GM12878 (cell line): ENCODE measurements at regions not wholly inside any gene's neighbourhood (a gene's known extent, or its start where the extent isn't known, plus 50 kb on each side); places are given as distances from the start of the nearest gene placed in this dataset.

ENCODE experiments used
- ATAC-seq: fragments of 200-7000 bp; cut with Tn5 transposase; 3 replicates; pipeline ENCODE4 v1.9.1; 2020; ENCODE audit warnings: mild to moderate bottlenecking, moderate library complexity
- BruUV-seq: library from RNA; stranded (reverse); fragments of 400-500 nt; replicated peaks from 2 replicates; lab custom pipeline; 2021; lab: Mats Ljungman, UMichigan
- CTCF ChIA-PET: fragments of 300-600 bp; sonication (Branson Sonifier 250); formaldehyde crosslinking; extraction: SDS; loops from one replicate; lab custom pipeline; 2021; ENCODE audit warnings: inconsistent platforms; lab: Yijun Ruan, JAX
- POLR2A ChIA-PET: fragments of 350-600 bp; formaldehyde crosslinking; extraction: SDS; loops from one replicate; lab custom pipeline; 2021; ENCODE audit warnings: inconsistent platforms; lab: Charles Lee
- RAD21 ChIA-PET: fragments of 300-600 bp; sonication (Branson Sonifier 250); formaldehyde crosslinking; loops from one replicate; lab custom pipeline; 2023; ENCODE audit warnings: antibody characterized with exemption; ENCODE audit not compliant: unreplicated experiment; lab: Charles Lee
- SMC1A ChIA-PET: fragments of 300-600 bp; sonication (Branson Sonifier 250); formaldehyde crosslinking; loops from one replicate; lab custom pipeline; 2023; ENCODE audit not compliant: unreplicated experiment, uncharacterized antibody; lab: Charles Lee
- DNase-seq: peaks from one replicate; pipeline ENCODE4 v3.0.0-alpha.2; 2011; ENCODE audit warnings: low read depth, low spot score
- FAIRE-seq: peaks from 3 replicates; lab custom pipeline; 2011; peaks lifted over from hg19 to GRCh38; lab: Jason Lieb, UNC
- H2AFZ ChIP-seq: 2 replicates; pipeline ENCODE4 v1.6.0; 2011; ENCODE audit warnings: low read depth, low read length, control low read depth; ENCODE audit not compliant: control insufficient read depth
- H3K27ac ChIP-seq: 2 replicates; pipeline ENCODE4 v1.5.1; 2011; ENCODE audit warnings: control low read depth; ENCODE audit not compliant: control insufficient read depth, insufficient read depth
- H3K27me3 ChIP-seq, 2 experiments: replicated peaks in 1 of 2; 2 replicates each; pipeline versions ENCODE4 v1.6.0 to v1.6.1; 2011; ENCODE audit warnings: low read length in 1 of 2; ENCODE audit not compliant: control insufficient read depth in 2 of 2, insufficient read depth in 2 of 2
- H3K36me3 ChIP-seq, 2 experiments: 2 replicates each; pipeline ENCODE4 v1.5.1; 2011; ENCODE audit warnings: low read length in 1 of 2; ENCODE audit not compliant: control insufficient read depth in 2 of 2, insufficient read depth in 2 of 2
- H3K4me1 ChIP-seq: 2 replicates; pipeline ENCODE4 v1.6.1; 2011; ENCODE audit warnings: mild to moderate bottlenecking, low read length, moderate library complexity, mixed read lengths; ENCODE audit not compliant: control insufficient read depth, insufficient read depth
- H3K4me2 ChIP-seq: 2 replicates; pipeline ENCODE4 v1.6.0; 2011; ENCODE audit warnings: control low read depth; ENCODE audit not compliant: control insufficient read depth, insufficient read depth
- H3K4me3 ChIP-seq: fragments of 200-600 bp; sonication (generic); 2 replicates; pipeline ENCODE4 v1.5.1; 2016
- H3K79me2 ChIP-seq: 2 replicates; pipeline ENCODE4 v1.6.0; 2011; ENCODE audit warnings: low read length; ENCODE audit not compliant: control insufficient read depth, insufficient read depth
- H3K9ac ChIP-seq: 2 replicates; pipeline ENCODE4 v1.8.0; 2011; ENCODE audit warnings: low read length, control low read depth, mixed read lengths; ENCODE audit not compliant: control insufficient read depth, insufficient read depth
- H3K9me3 ChIP-seq: replicated peaks from 3 replicates; pipeline ENCODE4 v1.5.1; 2011; ENCODE audit warnings: mild to moderate bottlenecking, low read length; ENCODE audit not compliant: control insufficient read depth, insufficient read depth
- H4K20me1 ChIP-seq: 2 replicates; pipeline ENCODE4 v1.6.0; 2011; ENCODE audit not compliant: control insufficient read depth, insufficient read depth
- BHLHE40 ChIP-seq, 2 experiments: fragments of 450-650 bp in 1 of 2; IDR thresholded peaks; 2 replicates each; pipeline ENCODE4 v1.6.1; 2011 to 2017; ENCODE audit warnings: low read depth in 2 of 2, borderline replicate concordance in 1 of 2, improper control_type of control experiment in 1 of 2, low read length in 1 of 2, mild to moderate bottlenecking in 1 of 2
- E2F4 ChIP-seq: IDR thresholded peaks from 2 replicates; pipeline ENCODE4 v1.6.1; 2012; ENCODE audit warnings: low read depth, low read length, improper control_type of control experiment
- NBN ChIP-seq: fragments of 450-650 bp; IDR thresholded peaks from 2 replicates; pipeline ENCODE4 v1.6.1; 2016
- NR2C1 ChIP-seq: fragments of 450-650 bp; IDR thresholded peaks from 2 replicates; pipeline ENCODE4 v1.6.1; 2017; ENCODE audit warnings: antibody characterized with exemption, mild to moderate bottlenecking, moderate library complexity
- PAX5 ChIP-seq: IDR thresholded peaks from 2 replicates; pipeline ENCODE4 v1.6.1; 2011; ENCODE audit warnings: low read depth, low read length, borderline replicate concordance
- SIN3A ChIP-seq: IDR thresholded peaks from 2 replicates; pipeline ENCODE4 v1.6.1; 2012; ENCODE audit warnings: low read depth, low read length, improper control_type of control experiment
- WRNIP1 ChIP-seq: IDR thresholded peaks from 2 replicates; pipeline ENCODE4 v1.6.1; 2011; ENCODE audit warnings: low read depth, low read length, improper control_type of control experiment, borderline replicate concordance
- ZNF592 ChIP-seq: fragments of 450-650 bp; IDR thresholded peaks from 2 replicates; pipeline ENCODE4 v1.6.1; 2017; ENCODE audit warnings: mild to moderate bottlenecking, moderate library complexity
- ZNF622 ChIP-seq: fragments of 450-650 bp; IDR thresholded peaks from 2 replicates; pipeline ENCODE4 v1.6.1; 2017; ENCODE audit warnings: mild to moderate bottlenecking, inconsistent platforms
- WGBS: methylation state at CpG from one replicate; pipeline ENCODE4 v1.1.6; 2016; ENCODE audit warnings: low lambda C conversion rate; ENCODE audit not compliant: insufficient replicate concordance, insufficient coverage; ENCODE audit errors: missing lambda C conversion rate; 5-methylcytosine and 5-hydroxymethylcytosine counted together
- in situ Hi-C: fragments of 300-500 bp; cut with MboI; formaldehyde crosslinking; loops from 9 replicates; pipeline ENCODE4 v1.14.3; 2018; ENCODE audit warnings: mixed read lengths
- intact Hi-C: fragments of 100-400 bp; cut with micrococcal nuclease; formaldehyde crosslinking; loops from one replicate; pipeline ENCODE4 v1.14.2; 2022; ENCODE audit not compliant: unreplicated experiment
- TF ChIP-seq, protein P1 (sequence below): fragments of 450-650 bp; IDR thresholded peaks from 2 replicates; pipeline ENCODE4 v1.6.1; 2018; ENCODE audit warnings: borderline replicate concordance, mild to moderate bottlenecking; ENCODE audit not compliant: partially characterized antibody
- TF ChIP-seq, protein P2 (sequence below): fragments of 450-650 bp; formaldehyde crosslinking; IDR thresholded peaks from 2 replicates; pipeline ENCODE4 v1.4.0; 2020; ENCODE audit warnings: mild to moderate bottlenecking, moderate library complexity

DNA sequence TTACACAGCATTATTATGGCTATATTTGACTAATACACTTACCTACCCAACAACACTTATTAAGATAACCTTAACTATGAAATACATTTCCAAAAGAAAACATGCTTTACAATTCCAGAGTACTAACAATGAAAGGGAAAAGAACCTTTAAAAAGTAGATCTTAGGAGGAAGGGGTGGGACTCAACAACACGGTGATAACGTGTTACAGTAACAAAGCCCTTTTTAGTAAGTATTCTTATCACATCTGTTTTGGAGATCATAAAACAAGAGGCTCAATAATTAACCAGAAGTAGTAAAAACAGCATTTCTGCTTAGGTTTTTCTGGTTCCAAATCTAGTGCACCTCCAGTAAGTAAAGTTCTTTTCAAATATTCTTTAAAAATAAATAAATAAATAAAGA, 202.1 kb upstream of the SLC7A11 start (continued):
- TF ChIP-seq, protein P1, sequence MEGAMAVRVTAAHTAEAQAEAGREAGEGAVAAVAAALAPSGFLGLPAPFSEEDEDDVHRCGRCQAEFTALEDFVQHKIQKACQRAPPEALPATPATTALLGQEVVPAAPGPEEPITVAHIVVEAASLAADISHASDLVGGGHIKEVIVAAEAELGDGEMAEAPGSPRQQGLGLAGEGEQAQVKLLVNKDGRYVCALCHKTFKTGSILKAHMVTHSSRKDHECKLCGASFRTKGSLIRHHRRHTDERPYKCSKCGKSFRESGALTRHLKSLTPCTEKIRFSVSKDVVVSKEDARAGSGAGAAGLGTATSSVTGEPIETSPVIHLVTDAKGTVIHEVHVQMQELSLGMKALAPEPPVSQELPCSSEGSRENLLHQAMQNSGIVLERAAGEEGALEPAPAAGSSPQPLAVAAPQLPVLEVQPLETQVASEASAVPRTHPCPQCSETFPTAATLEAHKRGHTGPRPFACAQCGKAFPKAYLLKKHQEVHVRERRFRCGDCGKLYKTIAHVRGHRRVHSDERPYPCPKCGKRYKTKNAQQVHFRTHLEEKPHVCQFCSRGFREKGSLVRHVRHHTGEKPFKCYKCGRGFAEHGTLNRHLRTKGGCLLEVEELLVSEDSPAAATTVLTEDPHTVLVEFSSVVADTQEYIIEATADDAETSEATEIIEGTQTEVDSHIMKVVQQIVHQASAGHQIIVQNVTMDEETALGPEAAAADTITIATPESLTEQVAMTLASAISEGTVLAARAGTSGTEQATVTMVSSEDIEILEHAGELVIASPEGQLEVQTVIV = no peak
- TF ChIP-seq ZNF592 (no peak), NBN (no peak), PAX5 (no peak), SIN3A (no peak), ZNF622 (no peak), WRNIP1 (no peak)
- TF ChIP-seq, all 136 proteins: peak for 0

DNA sequence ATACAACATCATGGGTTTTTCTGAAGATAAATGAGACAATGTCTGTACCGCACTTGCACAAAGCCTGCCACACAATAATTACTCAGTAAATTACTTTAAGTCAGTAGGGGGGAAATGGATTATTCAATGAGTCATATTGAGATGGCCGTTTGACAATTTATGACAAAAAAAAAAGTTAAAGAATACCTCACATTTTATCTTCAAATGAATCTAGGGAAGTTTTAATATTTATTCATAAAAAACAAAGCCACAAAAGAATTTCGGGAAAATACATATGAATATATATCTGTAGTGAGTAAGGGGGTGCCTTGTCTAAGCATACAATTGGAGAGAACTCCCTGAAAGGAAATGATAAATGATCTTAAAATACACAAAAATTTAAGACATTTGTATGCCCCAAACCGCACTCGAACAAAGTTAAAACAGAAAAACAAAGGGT, 197.0 kb upstream of the SLC7A11 start:
- CTCF ChIA-PET = no interaction called here
- TF ChIP-seq, protein P2, sequence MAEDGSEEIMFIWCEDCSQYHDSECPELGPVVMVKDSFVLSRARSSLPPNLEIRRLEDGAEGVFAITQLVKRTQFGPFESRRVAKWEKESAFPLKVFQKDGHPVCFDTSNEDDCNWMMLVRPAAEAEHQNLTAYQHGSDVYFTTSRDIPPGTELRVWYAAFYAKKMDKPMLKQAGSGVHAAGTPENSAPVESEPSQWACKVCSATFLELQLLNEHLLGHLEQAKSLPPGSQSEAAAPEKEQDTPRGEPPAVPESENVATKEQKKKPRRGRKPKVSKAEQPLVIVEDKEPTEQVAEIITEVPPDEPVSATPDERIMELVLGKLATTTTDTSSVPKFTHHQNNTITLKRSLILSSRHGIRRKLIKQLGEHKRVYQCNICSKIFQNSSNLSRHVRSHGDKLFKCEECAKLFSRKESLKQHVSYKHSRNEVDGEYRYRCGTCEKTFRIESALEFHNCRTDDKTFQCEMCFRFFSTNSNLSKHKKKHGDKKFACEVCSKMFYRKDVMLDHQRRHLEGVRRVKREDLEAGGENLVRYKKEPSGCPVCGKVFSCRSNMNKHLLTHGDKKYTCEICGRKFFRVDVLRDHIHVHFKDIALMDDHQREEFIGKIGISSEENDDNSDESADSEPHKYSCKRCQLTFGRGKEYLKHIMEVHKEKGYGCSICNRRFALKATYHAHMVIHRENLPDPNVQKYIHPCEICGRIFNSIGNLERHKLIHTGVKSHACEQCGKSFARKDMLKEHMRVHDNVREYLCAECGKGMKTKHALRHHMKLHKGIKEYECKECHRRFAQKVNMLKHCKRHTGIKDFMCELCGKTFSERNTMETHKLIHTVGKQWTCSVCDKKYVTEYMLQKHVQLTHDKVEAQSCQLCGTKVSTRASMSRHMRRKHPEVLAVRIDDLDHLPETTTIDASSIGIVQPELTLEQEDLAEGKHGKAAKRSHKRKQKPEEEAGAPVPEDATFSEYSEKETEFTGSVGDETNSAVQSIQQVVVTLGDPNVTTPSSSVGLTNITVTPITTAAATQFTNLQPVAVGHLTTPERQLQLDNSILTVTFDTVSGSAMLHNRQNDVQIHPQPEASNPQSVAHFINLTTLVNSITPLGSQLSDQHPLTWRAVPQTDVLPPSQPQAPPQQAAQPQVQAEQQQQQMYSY (CRISPR knock-in tag) = no peak
- no peak for TF ChIP-seq WRNIP1
- no peak for TF ChIP-seq E2F4
- no peak for TF ChIP-seq NR2C1
- no peak for TF ChIP-seq BHLHE40 (IDR thresholded peaks at IDR 0.05; ENCODE audit: borderline replicate concordance in 1 of 2, low read depth in 2 of 2, low read length in 1 of 2)

More for the DNA sequence above, 197.0 kb upstream of the SLC7A11 start:
- no peak for FAIRE-seq
- H3K27me3 ChIP-seq = no peaks in the 10 kb centered on the region
- BruUV-seq = no TSS peak
- H4K20me1 ChIP-seq = no peaks in the 10 kb centered on the region
- no peaks in the 10 kb centered on the region for H3K36me3 ChIP-seq
- no peaks in the 10 kb centered on the region for H3K4me1 ChIP-seq
- POLR2A ChIA-PET = no interaction called here
- SMC1A ChIA-PET = interaction anchor here (1.4 kb wide), 1 partner anchor 34 kb away, joined by 3 read pairs; no protein-coding TSS in a partner anchor
- no peak overlapping the region for H3K4me2 ChIP-seq
- H3K9ac ChIP-seq = no peak overlapping the region
- no peaks in the 10 kb centered on the region for H3K79me2 ChIP-seq
- H3K27ac ChIP-seq = no peak overlapping the region
- WGBS = 33% methylated on average over 5 of the region's 5 CpGs
- no peak overlapping the region for H2AFZ ChIP-seq
- RAD21 ChIA-PET = no interaction called here
- DNase-seq = no peak
- in situ Hi-C loops (no loop called here), intact Hi-C loops (no loop called here)
- no peaks in the 10 kb centered on the region; the same call in 2 of the 3 replicates for H3K9me3 ChIP-seq
- no peak for ATAC-seq
- H3K4me3 ChIP-seq = no peak overlapping the region
